ENCODE measurements at regions not wholly inside any gene's neighbourhood (a gene's known extent, or its start where the extent isn't known, plus 50 kb on each side); places are given as distances from the start of the nearest gene placed in this dataset.

- TF ChIP-seq, protein P1, sequence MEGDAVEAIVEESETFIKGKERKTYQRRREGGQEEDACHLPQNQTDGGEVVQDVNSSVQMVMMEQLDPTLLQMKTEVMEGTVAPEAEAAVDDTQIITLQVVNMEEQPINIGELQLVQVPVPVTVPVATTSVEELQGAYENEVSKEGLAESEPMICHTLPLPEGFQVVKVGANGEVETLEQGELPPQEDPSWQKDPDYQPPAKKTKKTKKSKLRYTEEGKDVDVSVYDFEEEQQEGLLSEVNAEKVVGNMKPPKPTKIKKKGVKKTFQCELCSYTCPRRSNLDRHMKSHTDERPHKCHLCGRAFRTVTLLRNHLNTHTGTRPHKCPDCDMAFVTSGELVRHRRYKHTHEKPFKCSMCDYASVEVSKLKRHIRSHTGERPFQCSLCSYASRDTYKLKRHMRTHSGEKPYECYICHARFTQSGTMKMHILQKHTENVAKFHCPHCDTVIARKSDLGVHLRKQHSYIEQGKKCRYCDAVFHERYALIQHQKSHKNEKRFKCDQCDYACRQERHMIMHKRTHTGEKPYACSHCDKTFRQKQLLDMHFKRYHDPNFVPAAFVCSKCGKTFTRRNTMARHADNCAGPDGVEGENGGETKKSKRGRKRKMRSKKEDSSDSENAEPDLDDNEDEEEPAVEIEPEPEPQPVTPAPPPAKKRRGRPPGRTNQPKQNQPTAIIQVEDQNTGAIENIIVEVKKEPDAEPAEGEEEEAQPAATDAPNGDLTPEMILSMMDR (conservative IDR thresholded peaks at IDR 0.05) = no peak
- H3K27ac ChIP-seq = no peak overlapping the region
Observed at GRCh38 chr11:120054753-120055045, 83.2 kb downstream of the TRIM29 start.

- H3K27ac ChIP-seq = no peak overlapping the region
- TF ChIP-seq, protein P1 (conservative IDR thresholded peaks at IDR 0.05) = no peak
Observed at GRCh38 chr11:120054016-120054752, 83.7 kb downstream of the TRIM29 start.

DNA sequence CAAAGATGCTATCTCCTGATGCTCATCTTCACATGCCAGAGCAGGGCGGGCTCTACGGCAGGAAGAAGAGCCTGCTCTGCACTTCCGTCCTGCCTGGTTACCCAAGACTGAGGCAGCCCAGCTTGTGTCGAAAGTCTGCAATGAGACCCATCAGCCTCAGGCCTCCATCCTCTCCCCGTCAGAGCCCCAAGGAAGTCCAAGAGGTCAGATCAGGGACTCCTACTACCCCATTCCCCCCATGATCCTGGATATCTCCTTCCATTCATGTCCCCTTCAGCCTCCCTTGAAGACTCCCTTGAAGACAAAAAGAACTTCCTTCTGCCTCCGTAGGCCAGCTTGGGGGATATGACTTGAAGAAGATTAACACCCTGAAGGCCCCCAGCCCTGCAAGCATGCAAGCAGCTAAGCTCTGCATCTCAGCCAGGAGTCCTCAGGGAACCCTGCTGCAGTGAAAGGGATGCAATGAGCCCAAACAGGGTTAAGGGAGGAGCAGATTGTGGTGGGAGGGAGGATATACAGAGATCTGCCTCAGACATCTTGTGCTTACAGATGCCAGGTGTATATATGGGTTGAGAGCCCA is 85.6 kb downstream of the TRIM29 start:
- H3K27ac ChIP-seq = no peak overlapping the region
- TF ChIP-seq, protein P1 (conservative IDR thresholded peaks at IDR 0.05) = no peak

DNA sequence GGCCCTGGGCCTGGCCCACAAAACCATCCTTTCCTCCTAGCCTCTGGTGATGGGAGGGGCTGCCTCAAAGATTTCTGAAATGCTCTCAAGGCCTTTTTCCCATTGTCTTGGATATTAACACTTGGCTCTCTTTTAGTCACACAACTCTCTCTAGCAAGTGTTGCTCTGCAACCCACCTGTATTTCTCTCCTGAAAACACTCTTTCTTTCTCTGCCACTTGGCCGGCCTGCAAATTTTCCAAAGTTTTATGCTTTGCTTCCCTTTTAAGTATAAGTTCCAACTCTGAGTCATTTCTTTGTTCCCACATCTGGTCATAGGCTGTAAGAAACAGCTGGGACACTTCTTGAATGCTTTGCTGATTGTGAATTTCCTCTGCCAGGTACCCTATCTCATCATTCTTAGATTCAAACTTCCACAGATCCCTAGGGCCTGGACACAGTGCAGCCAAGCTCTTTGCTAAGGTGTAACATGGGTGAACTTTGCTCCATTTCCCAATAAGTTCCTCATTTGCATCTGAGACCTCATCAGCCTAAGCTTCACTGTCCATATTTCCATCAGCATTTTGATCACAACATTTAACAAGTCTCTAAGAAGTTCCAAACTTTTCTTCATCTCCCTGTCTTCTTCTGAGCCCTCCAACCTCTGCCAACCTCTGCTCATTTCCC is 93.8 kb downstream of the TRIM29 start:
- TF ChIP-seq, protein P1 (conservative IDR thresholded peaks at IDR 0.05) = no peak
- no peak overlapping the region for H3K27ac ChIP-seq

- H3K27ac ChIP-seq = no peak overlapping the region
- TF ChIP-seq, protein P1 (conservative IDR thresholded peaks at IDR 0.05) = no peak
Observed at GRCh38 chr11:120043328-120043945, 94.5 kb downstream of the TRIM29 start.

- no peak overlapping the region for H3K27ac ChIP-seq
- TF ChIP-seq, protein P1 (conservative IDR thresholded peaks at IDR 0.05) = no peak
Observed at GRCh38 chr11:120041625-120042024, 96.3 kb downstream of the TRIM29 start.

DNA sequence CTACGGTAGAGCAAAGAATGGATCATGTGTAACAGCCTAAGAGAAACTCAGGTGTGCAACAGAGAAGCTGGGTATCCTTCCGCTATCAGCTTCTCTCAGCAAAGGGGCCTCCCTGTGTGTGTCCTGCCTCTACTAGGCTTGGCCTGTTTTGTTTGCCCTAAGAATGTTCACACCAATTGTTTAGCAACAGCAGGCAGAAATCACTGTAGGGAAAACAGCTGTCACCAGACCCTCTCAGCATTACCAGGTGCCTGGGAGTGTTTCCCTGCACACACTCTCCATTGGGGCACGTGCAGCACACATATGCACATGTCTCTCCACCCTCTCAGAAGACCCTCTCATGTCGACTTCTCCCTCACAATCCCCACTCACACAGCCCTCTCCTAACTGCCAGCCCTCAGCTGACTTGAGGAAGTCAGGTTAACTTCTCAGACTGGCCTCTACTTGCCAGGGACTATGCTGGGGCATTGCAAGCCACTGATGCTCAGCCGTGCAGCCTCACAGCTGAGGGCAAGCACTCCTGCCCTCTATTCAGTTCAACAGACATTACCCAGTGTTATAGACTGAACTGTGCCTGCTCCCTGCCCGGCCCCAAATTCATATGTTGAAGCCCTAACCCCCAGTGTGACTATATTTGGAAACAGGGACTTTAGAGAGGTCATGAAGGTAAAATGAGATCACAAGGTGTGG is 97.6 kb downstream of the TRIM29 start:
- TF ChIP-seq, protein P1 (conservative IDR thresholded peaks at IDR 0.05) = no peak

More for the DNA sequence above, 97.6 kb downstream of the TRIM29 start:
- H3K27ac ChIP-seq = no peak overlapping the region

Measured in VCaP (cell line).